GM18907 (cell line): ENCODE measurements at regions not wholly inside any gene's neighbourhood (a gene's known extent, or its start where the extent isn't known, plus 50 kb on each side); places are given as distances from the start of the nearest gene placed in this dataset.

Experiments
- ATAC-seq: cut with Tn5 transposase; IDR thresholded peaks from one replicate; pipeline ENCODE4 v1.9.1; 2021; ENCODE audit warnings: mild to moderate bottlenecking, moderate library complexity; ENCODE audit not compliant: unreplicated experiment

- no peak for ATAC-seq
Measured at GRCh38 chr6:134511984-134512683, 194.2 kb upstream of the SGK1 start.

GRCh38 chr6:134510920-134511319 lies 193.0 kb upstream of the SGK1 start:
- ATAC-seq: no peak

DNA sequence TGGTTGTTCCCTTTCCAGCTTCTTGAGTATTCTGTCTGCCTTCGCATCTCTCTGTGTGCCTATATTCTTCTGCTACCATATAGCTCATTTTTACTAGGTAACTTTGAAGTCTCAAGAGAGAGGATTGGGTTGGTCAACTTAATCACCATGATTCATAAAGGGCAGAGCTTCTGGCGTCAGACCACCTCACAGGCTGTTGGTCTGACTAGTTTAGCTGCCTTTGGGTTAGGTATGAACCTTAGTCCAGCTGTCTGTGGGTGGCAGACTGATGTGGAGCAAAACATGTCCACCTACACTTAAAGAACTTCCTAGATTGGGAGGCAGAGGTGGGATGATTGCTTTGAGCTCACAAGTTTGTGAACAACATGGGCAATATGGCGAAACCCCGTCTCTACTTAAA lies 192.2 kb upstream of the SGK1 start:
- no peak for ATAC-seq

GRCh38 chr6:134508862-134509498 lies 191.1 kb upstream of the SGK1 start:
- ATAC-seq: no peak

DNA sequence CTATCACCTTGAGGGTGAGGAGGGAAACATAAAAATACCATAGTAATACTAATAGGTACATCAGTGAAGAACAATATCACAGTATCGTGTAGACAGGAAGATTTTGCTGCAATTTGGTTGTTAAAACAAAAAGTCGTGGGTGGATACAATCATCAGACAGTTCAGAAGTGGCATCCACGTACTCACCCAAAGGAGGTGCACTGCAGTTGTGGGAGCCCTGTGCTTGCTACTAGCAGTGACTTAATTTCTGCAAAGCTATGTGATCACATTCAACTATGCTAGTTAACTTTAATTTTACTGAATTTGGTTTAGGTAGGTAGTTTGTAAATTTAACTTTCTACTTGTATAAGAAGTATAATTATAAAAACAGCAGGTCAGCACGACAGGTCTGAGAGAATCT lies 188.2 kb upstream of the SGK1 start:
- no peak for ATAC-seq

DNA sequence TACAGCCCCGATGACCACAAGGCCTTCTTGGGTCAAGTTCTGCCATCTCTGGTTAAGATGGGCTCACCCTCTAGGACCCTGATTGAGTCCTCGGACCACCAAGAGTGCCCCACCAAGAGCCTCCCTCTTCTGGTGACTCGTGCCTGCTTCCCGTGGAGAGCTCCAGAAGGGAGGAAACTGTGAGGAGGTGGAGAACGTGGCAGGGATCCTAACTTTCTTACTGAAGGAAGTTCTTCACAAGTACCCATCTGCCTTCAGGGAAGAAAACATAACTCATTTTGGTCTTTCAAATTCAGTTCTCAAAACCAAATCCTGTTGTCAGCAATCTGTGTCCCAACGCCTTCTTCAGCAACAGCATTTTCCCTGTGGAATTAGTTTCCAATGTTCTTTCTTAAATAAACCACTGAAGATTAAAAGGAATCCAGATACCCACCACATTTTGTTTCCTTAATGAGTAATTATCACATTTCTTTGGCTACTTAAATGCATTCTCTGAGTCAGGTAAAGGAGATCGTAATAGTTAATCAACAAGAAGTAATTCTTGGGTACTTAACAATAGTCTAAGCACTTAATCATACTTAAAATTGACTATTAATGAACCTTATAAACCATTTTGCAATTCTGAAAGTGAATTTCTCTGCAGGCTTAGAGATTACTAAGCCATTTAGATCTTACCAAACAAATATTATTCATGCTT lies 185.8 kb upstream of the SGK1 start:
- ATAC-seq: no peak

GRCh38 chr6:134502614-134503549 lies 185.0 kb upstream of the SGK1 start:
- no peak for ATAC-seq

- ATAC-seq: no peak
Measured at GRCh38 chr6:134495890-134496248, 178.0 kb upstream of the SGK1 start.

GRCh38 chr6:134495203-134495889 lies 177.4 kb upstream of the SGK1 start:
- ATAC-seq: no peak

- no peak for ATAC-seq
Measured at GRCh38 chr6:134493789-134494188, 175.9 kb upstream of the SGK1 start.

- no peak for ATAC-seq
Measured at GRCh38 chr6:134491477-134491876, 173.6 kb upstream of the SGK1 start.

DNA sequence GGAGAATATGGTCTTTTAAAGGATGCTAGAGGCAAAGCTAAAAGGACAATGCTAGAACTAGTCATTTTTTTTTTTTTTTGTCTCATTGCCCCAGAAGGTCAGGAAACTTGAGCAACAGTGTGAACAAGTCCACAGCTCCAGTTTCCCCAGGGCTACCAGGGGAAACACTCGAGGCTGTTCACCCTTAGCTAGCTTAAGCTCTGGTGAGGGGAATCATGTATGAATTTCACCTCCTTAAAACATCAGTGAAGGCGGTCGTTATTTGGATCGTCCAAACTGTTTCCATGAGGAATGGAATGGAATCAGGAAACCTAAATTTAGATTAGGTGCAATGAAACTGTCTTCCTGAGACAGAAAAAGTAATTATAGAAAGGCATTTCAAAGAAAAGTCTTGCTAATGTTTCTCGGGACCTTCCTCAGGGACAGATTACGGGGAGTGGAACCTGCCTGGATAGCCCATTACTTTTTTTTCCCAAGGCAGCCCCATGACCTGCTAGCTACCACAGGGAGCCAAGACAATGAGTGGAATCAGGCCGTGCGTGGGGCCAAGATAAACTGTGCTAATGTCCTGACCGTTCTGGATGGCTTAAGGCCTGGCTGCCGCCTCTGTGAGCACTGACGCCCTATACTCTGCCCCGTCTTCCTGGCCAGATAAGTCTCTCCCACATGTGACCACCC lies 164.8 kb upstream of the SGK1 start:
- no peak for ATAC-seq

DNA sequence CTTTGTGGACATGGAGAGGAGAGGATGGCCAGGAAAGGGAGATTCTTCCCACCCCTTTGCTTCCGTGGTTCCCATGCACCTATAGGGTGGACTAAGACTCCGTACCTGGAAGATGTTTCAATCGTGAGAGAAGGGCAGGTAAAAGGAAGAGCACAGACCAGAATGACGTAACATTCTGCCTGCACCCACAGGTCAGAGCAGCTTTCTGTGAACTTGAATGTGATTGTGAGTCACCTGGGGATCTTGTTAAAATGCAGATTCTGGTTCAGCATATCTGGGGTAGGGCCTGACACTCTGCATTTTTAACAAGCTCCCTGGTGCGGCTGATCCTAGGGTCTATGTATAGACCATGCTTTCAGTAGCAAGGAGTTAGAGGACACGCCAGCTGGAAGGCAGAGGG lies 164.1 kb upstream of the SGK1 start:
- no peak for ATAC-seq

GRCh38 chr6:134480593-134480992 lies 162.7 kb upstream of the SGK1 start:
- ATAC-seq: no peak

DNA sequence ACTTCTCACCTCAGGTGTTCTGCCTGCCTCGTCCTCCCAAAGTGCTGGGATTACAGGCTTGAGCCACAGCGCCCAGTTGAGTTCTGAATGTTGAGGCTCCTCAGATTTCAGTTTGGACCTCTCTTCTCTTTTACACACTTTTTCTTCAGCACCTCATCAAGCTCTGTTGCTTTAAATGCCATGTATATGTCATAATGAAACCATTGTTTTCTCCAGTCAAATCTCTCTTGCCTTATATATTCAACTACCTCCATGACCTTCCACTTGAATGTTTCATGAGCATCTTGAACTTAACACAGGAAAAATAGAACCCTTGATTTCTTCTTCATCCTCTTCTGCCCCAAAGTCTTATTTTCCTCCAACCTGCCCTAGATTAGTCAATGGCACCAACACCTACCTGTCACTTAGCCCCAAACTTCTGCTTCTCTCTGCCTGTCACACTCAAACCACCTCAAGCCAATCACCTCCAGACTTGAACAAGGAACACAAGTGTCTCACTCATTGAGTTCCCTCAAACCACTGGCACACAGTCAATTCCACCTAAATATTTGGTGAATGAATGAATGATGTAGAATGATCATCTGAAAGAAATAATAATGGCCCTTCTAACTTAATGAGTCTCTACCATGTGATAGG lies 161.0 kb upstream of the SGK1 start:
- no peak for ATAC-seq

DNA sequence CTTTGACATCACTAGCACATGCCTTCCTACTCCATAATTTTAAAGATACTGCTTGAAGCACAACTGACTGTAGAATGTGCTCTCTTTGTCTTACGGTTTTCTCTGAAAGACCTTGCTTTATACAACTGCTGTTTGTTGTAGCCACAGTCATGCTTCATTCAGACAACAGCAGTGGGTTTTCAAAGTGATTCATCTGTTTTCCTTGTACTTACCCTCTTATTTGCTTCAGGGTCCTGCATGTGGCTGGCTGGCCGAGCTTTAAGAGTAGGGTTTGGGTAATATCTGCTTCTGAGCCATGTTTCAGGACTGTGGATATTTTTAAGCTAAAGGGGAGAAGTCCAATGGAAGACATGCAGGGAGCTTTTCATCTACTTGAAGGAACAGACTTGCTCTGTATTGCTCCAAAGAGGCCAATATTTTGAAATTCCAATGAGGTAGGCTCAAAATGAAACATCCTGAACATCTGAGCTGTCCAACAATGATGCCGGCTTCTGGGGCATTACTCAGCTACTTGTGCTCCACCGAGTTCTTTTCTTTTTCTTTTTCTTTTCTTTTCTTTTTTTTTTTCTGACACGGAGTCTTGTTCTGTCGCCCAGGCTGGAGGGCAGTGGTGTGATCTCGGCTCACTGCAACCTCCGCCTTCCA lies 160.2 kb upstream of the SGK1 start:
- ATAC-seq: no peak

- ATAC-seq: no peak
Measured at GRCh38 chr6:134474955-134475354, 157.0 kb upstream of the SGK1 start.

- no peak for ATAC-seq
Measured at GRCh38 chr6:134472661-134473060, 154.7 kb upstream of the SGK1 start.

- no peak for ATAC-seq
Measured at GRCh38 chr6:134472046-134472445, 154.1 kb upstream of the SGK1 start.
